ENCODE measurements at regions not wholly inside any gene's neighbourhood (a gene's known extent, or its start where the extent isn't known, plus 50 kb on each side); places are given as distances from the start of the nearest gene placed in this dataset.

GRCh38 chr7:84637568-84638338 is 443.2 kb upstream of the SEMA3A start:
- Histone ChIP-seq H2AFZ (ENCODE audit: low read depth) (peak overlapping the region; percentile 23; the same call in 1 of the 2 replicates), H3K9ac (peak overlapping the region; percentile 34), H3F3A (replicated peaks; ENCODE audit: insufficient read depth) (peaks cover 12% of the 10 kb centered on the region), H3K36me3 (replicated peaks in 1 of 2; ENCODE audit: control insufficient read depth in 1 of 2, insufficient read depth in 2 of 2, low read length in 1 of 2) (no peaks in the 10 kb centered on the region), H3K27ac (ENCODE audit: low read depth in 2 of 2, low read length in 1 of 2) (peak overlapping the region; percentile 78 to 87), H3K4me1 (ENCODE audit: control insufficient read depth in 1 of 2, insufficient read depth in 2 of 2, low read depth in 1 of 2, low read length in 1 of 2) (peaks cover 21 to 34% of the 10 kb centered on the region in 2 experiments; a peak in 3 of 4 replicates), H3K27me3 (ENCODE audit: insufficient read depth) (no peaks in the 10 kb centered on the region), H3K9me3 (peaks cover 9% of the 10 kb centered on the region; the same call in 1 of the 2 replicates), H3K4me3 (ENCODE audit: low read depth in 2 of 2, low read length in 1 of 2) (no peak overlapping the region), H4K20me1 (ENCODE audit: insufficient read depth) (no peaks in the 10 kb centered on the region), H3K9me2 (no peaks in the 10 kb centered on the region), H3K4me2 (peak overlapping the region; percentile 2), H3K79me2 (ENCODE audit: insufficient read depth) (no peaks in the 10 kb centered on the region)
- ChIA-PET CTCF (interaction anchor here (0.8 to 1.4 kb wide), 4 partner anchors 9 to 371 kb away, joined by 3 to 5 read pairs (median 4); no protein-coding TSS in a partner anchor), POLR2A (no interaction called here)
- DNase-seq: no peak
- 65% methylated on average over 2 of the region's 2 CpGs for WGBS (ENCODE audit: low lambda C conversion rate)
- no peak for TF ChIP-seq RAD21 (IDR thresholded peaks at IDR 0.05; ENCODE audit: low read length)
- no peak for TF ChIP-seq CHD2 (IDR thresholded peaks at IDR 0.05; ENCODE audit: low read length, partially characterized antibody)
- TF ChIP-seq EZH2phosphoT487 (IDR thresholded peaks at IDR 0.05; ENCODE audit: borderline replicate concordance, low read depth): no peak
- no peak for TF ChIP-seq NRF1 (IDR thresholded peaks at IDR 0.05; ENCODE audit: low read depth, low read length)
- 0 out of 2 replicates have a peak, but pooled peaks have one; percentile 45 for TF ChIP-seq SIN3A (IDR thresholded peaks at IDR 0.05; ENCODE audit: borderline replicate concordance, low read depth, low read length)
- TF ChIP-seq NFIC (IDR thresholded peaks at IDR 0.05; ENCODE audit: borderline replicate concordance): peak; percentile 88
- no peak for TF ChIP-seq CTCF (IDR thresholded peaks at IDR 0.05)
- TF ChIP-seq USF1 (IDR thresholded peaks at IDR 0.05; ENCODE audit: borderline replicate concordance, low read depth): no peak; the same call in 1 of the 2 replicates
- TF ChIP-seq POLR2AphosphoS5 (IDR thresholded peaks at IDR 0.05; ENCODE audit: low read depth, low read length): peak; percentile 76; the same call in 1 of the 2 replicates
- no peak for TF ChIP-seq IRF3 (IDR thresholded peaks at IDR 0.05; ENCODE audit: low read depth, low read length)
- peak; percentile 94 for TF ChIP-seq TCF12 (IDR thresholded peaks at IDR 0.05)
- peak; percentile 77; the same call in 1 of the 2 replicates for TF ChIP-seq RXRA (IDR thresholded peaks at IDR 0.05; ENCODE audit: borderline replicate concordance, low read depth)
- TF ChIP-seq YY1 (IDR thresholded peaks at IDR 0.05; ENCODE audit: low read depth): 0 out of 2 replicates have a peak, but pooled peaks have one; percentile 49
- TF ChIP-seq RCOR1 (IDR thresholded peaks at IDR 0.05; ENCODE audit: low read length): no peak
- no peak for TF ChIP-seq GATA2 (CRISPR knock-in tag; IDR thresholded peaks at IDR 0.05)
- TF ChIP-seq TEAD4 (IDR thresholded peaks at IDR 0.05; ENCODE audit: borderline replicate concordance, insufficient read depth): peak; percentile 99
- no peak for TF ChIP-seq MXI1 (IDR thresholded peaks at IDR 0.05; ENCODE audit: low read depth, low read length)
- 0 out of 2 replicates have a peak, but pooled peaks have one; percentile 18 for TF ChIP-seq TAF1 (IDR thresholded peaks at IDR 0.05; ENCODE audit: borderline replicate concordance, low read depth, low read length)
- TF ChIP-seq ELF1 (IDR thresholded peaks at IDR 0.05): no peak
- TF ChIP-seq FOXM1 (IDR thresholded peaks at IDR 0.05; ENCODE audit: low read depth): peak; percentile 90; the same call in 1 of the 2 replicates
- TF ChIP-seq USF2 (IDR thresholded peaks at IDR 0.05; ENCODE audit: borderline replicate concordance, low read depth, low read length): no peak
- TF ChIP-seq MEF2A (IDR thresholded peaks at IDR 0.05; ENCODE audit: borderline replicate concordance, low read depth): peak; percentile 96
- TF ChIP-seq SMC3 (IDR thresholded peaks at IDR 0.05; ENCODE audit: low read depth, low read length): no peak
- TF ChIP-seq MAX (IDR thresholded peaks at IDR 0.05; ENCODE audit: low read depth): peak; percentile 64
- 0 out of 2 replicates have a peak, but pooled peaks have one; percentile 20 for TF ChIP-seq ZBTB33 (IDR thresholded peaks at IDR 0.05; ENCODE audit: borderline replicate concordance, low read depth)
